Adrenal gland (tissue), 9 donors: ENCODE measurements at regions not wholly inside any gene's neighbourhood (a gene's known extent, or its start where the extent isn't known, plus 50 kb on each side); places are given as distances from the start of the nearest gene placed in this dataset.
"Not testable (repeated sequence)": the region's sequence is repeated elsewhere in the genome, so short reads cannot be mapped to it uniquely, and the experiment has no call there.

Experiments used
- DNase-seq, 7 donors: peaks; one replicate each; pipeline ENCODE4 v3.0.0-alpha.2; 2019 to 2020
- H3K27ac ChIP-seq, 5 donors: fragments of 200-600 bp; sonication (generic) in 4 of 5; 1 replicate in 3 of 5; 2 replicates in 2 of 5; pipeline versions ENCODE4 v1.5.1 to v1.8.0; 2016 to 2020; ENCODE audit warnings: mild to moderate bottlenecking in 1 of 5
- H3K27me3 ChIP-seq: fragments of 200-600 bp; 2 replicates; pipeline ENCODE4 v1.8.0; 2021
- H3K36me3 ChIP-seq, 2 donors: fragments of 200-600 bp; replicated peaks in 1 of 2; 1 replicate in 1 of 2; 2 replicates in 1 of 2; pipeline versions ENCODE4 v1.5.1 to v1.8.0; 2018 to 2022
- H3K4me1 ChIP-seq, 2 donors: fragments of 200-600 bp; replicated peaks in 1 of 2; 1 replicate in 1 of 2; 2 replicates in 1 of 2; pipeline versions ENCODE4 v1.5.1 to v1.8.0; 2018 to 2021
- H3K4me3 ChIP-seq, 4 donors: fragments of 200-600 bp; sonication (generic) in 3 of 4; one replicate each; pipeline ENCODE4 v1.5.1; 2016 to 2018
- H3K9me3 ChIP-seq, 3 donors: fragments of 200-600 bp; sonication (generic) in 1 of 3; replicated peaks in 1 of 3; 1 replicate in 2 of 3; 2 replicates in 1 of 3; pipeline versions ENCODE4 v1.5.1 to v1.8.0; 2016 to 2021
- POLR2A ChIP-seq, 2 donors: fragments of 450-650 bp; IDR thresholded peaks; one replicate each; pipeline ENCODE4 v1.6.1; 2017; ENCODE audit warnings: antibody characterized with exemption in 2 of 2, mild to moderate bottlenecking in 2 of 2, moderate library complexity in 1 of 2
- WGBS, 4 donors: extraction: QIAGEN DNeasy Blood & Tissue Kit in 2 of 4; methylation state at CpG; one replicate each; pipeline versions ENCODE4 v1.1.5 to v1.1.7; 2013 to 2017; 5-methylcytosine and 5-hydroxymethylcytosine counted together
- intact Hi-C, 2 donors: fragments of 100-400 bp; cut with DNase I; formaldehyde crosslinking; loops; one replicate each; pipeline versions ENCODE4 v1.14.1 to v1.15.0; 2022 to 2023
- TF ChIP-seq, protein P1 (sequence below), 6 experiments: fragments of 450-650 bp in 4 of 6; fragments of 200-600 bp in 2 of 6; sonication (generic) in 1 of 6; IDR thresholded peaks; 1 replicate in 5 of 6; 2 replicates in 1 of 6; pipeline versions ENCODE4 v1.5.1 to v1.8.0; 2016 to 2021; ENCODE audit warnings: antibody characterized with exemption in 6 of 6, mild to moderate bottlenecking in 2 of 6, moderate library complexity in 1 of 6
- donor health status: healthy with polysubstance abuse.
- donor health status: Bipolar disorder and iron deficiency.
- donor health status: DM: yes; HTN: yes; CAD: no.
- donor health status: DM: no; HTN: no; CAD: no.
- donor health status: DM: no; HTN: no; CAD: no.

GRCh38 chr12:124647316-124647715 lies 79.9 kb upstream of the NCOR2 start:
- no peak for DNase-seq
- no peak overlapping the region for H3K27ac ChIP-seq
- H3K4me1 ChIP-seq, result no peaks in the 10 kb centered on the region
- peaks cover 0 to 5% (median 0%) of the 10 kb centered on the region in 3 donors for H3K9me3 ChIP-seq
- no peaks in the 10 kb centered on the region for H3K27me3 ChIP-seq
- 83 to 99% (median 90%) methylated on average over 5 to 6 of the region's 6 CpGs for WGBS, 4 donors
- no peaks in the 10 kb centered on the region for H3K36me3 ChIP-seq
- TF ChIP-seq, protein P1, sequence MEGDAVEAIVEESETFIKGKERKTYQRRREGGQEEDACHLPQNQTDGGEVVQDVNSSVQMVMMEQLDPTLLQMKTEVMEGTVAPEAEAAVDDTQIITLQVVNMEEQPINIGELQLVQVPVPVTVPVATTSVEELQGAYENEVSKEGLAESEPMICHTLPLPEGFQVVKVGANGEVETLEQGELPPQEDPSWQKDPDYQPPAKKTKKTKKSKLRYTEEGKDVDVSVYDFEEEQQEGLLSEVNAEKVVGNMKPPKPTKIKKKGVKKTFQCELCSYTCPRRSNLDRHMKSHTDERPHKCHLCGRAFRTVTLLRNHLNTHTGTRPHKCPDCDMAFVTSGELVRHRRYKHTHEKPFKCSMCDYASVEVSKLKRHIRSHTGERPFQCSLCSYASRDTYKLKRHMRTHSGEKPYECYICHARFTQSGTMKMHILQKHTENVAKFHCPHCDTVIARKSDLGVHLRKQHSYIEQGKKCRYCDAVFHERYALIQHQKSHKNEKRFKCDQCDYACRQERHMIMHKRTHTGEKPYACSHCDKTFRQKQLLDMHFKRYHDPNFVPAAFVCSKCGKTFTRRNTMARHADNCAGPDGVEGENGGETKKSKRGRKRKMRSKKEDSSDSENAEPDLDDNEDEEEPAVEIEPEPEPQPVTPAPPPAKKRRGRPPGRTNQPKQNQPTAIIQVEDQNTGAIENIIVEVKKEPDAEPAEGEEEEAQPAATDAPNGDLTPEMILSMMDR (IDR thresholded peaks at IDR 0.05), result no peak
- no peak for TF ChIP-seq POLR2A (IDR thresholded peaks at IDR 0.05)
- H3K4me3 ChIP-seq, result no peak overlapping the region
- intact Hi-C loops, result no loop called here

DNA sequence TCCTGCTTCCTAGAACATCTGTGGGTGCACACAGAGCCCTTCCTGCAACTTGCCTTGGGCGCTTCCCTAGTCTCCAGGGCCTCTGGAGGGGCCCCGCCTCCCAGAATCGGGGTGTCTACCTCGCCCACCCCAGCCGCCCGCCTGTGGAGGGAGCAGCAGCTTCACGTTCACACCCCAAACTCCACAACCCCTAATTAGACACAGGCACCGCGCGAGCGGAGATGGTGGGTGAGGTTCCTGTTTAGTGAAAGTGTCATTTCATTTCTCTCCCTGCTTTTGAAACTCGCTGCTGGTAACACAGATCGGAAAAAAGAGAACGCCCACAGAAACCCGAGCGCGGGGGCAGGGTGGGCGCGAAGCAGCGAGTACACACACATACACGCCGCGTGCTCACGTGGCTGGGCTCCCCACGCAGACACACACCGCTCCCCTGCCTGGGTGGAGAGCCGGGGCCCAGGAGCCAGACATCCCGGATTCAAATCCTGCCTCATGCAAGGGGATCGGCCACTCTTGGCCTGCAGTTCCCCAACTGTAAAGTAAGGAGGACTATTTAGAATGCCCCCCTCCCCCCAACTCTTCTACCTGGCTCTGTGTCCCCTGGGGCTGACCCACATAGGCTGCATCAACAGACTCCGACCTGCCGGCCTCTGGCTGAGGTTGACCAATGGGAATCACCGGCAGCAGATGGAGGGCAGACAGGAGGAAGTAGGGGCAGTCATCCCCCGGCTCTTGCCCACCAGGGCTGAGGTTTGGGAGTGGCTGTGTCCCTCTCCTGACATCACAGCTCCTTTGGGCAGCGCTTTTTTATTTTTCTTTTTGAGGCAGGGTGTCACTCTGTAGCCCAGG lies 79.2 kb upstream of the NCOR2 start:
- TF ChIP-seq, protein P1 (IDR thresholded peaks at IDR 0.05), result no peak
- TF ChIP-seq POLR2A (IDR thresholded peaks at IDR 0.05), result no peak
- intact Hi-C loops, result no loop called here
- Histone ChIP-seq H3K36me3 (no peaks in the 10 kb centered on the region), H3K4me3 (no peak overlapping the region), H3K27ac (no peak overlapping the region), H3K27me3 (no peaks in the 10 kb centered on the region), H3K4me1 (no peaks in the 10 kb centered on the region), H3K9me3 (peaks cover 0 to 5% (median 0%) of the 10 kb centered on the region in 3 donors)
- whole genome bisulfite sequencing, 4 donors, result 63 to 72% (median 65%) methylated on average over 31 to 34 of the region's 34 CpGs
- no peak for DNase-seq

- TF ChIP-seq POLR2A (IDR thresholded peaks at IDR 0.05), result no peak
- TF ChIP-seq, protein P1 (IDR thresholded peaks at IDR 0.05), result no peak
These were observed 78.3 kb upstream of the NCOR2 start for GRCh38 chr12:124645530-124646244.

GRCh38 chr12:124643768-124644167 lies 76.4 kb upstream of the NCOR2 start:
- intact Hi-C loops, H3K4me3 ChIP-seq, H3K4me1 ChIP-seq, H3K36me3 ChIP-seq, H3K27ac ChIP-seq, DNase-seq, H3K9me3 ChIP-seq, H3K27me3 ChIP-seq: not testable (repeated sequence)
- WGBS, 4 donors, result 89 to 96% (median 95%) methylated on average over 6 of the region's 6 CpGs

More at GRCh38 chr12:124645530-124646244, 78.3 kb upstream of the NCOR2 start:
- Histone ChIP-seq H3K36me3 (no peaks in the 10 kb centered on the region), H3K4me1 (no peaks in the 10 kb centered on the region), H3K27ac (no peak overlapping the region), H3K4me3 (no peak overlapping the region), H3K9me3 (peaks cover 0 to 5% (median 0%) of the 10 kb centered on the region in 3 donors), H3K27me3 (no peaks in the 10 kb centered on the region)
- intact Hi-C loops, result no loop called here
- no peak for DNase-seq
- WGBS, 4 donors, result 74 to 81% (median 76%) methylated on average over 14 to 18 of the region's 18 CpGs
